HG02642 (cell line): ENCODE measurements at regions not wholly inside any gene's neighbourhood (a gene's known extent, or its start where the extent isn't known, plus 50 kb on each side); places are given as distances from the start of the nearest gene placed in this dataset.
A peak's percentile ranks its signal among the peaks of the same experiment; 100 is the strongest.
"Not testable (repeated sequence)": the region's sequence is repeated elsewhere in the genome, so short reads cannot be mapped to it uniquely, and the experiment has no call there.

Experiments
- ATAC-seq: cut with Tn5 transposase; IDR thresholded peaks from one replicate; pipeline ENCODE4 v1.9.1; 2021; ENCODE audit warnings: mild to moderate bottlenecking; ENCODE audit not compliant: unreplicated experiment, poor library complexity

DNA sequence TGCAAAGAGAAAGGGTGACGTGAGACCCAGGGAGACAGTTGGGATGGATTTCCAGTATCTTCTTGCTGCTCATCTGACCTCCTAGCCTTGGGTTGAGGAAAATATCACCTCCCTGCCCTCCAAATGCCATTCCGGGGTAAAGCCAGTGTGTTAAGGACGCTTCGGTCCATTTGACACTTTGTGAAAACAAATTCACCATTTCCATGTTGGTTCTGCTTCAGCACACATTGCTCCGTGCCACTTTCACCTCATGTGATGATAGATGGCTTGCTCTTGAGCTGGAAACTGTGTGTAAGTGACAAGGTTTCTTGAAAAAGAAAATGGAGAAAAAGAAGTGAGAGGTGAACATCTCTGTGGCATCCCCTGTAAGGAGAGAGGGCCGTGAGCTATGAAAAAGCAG is 256.1 kb upstream of the PGRMC2 start:
- no peak for ATAC-seq

- ATAC-seq, result no peak
Measured at GRCh38 chr4:128542047-128542446, 254.4 kb upstream of the PGRMC2 start.

DNA sequence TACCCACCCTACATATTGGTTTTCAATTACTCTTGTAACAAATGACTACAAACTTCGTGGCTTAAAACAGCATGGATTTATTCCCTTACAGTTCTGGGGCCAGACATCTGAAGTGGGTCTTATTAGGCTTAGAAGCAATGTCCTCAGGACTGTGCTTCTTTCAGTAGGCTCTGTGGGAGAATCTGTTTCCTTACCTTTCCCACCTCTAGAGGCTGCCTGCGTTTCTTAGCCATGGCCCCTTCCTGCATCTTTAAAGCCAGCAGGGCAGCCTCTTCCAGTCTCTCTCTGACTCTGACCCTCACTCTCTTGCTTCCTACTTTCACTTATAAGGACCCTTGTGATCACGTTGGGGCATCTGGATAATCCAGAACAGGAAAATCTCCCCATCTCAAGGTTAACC is 252.5 kb upstream of the PGRMC2 start:
- ATAC-seq, result no peak

- ATAC-seq, result no peak
Measured at GRCh38 chr4:128538111-128538882, 250.7 kb upstream of the PGRMC2 start.

GRCh38 chr4:128536746-128537145 is 249.1 kb upstream of the PGRMC2 start:
- no peak for ATAC-seq

GRCh38 chr4:128535510-128535909 is 247.9 kb upstream of the PGRMC2 start:
- not testable (repeated sequence) for ATAC-seq

- no peak for ATAC-seq
Measured at GRCh38 chr4:128528793-128529553, 241.4 kb upstream of the PGRMC2 start.

DNA sequence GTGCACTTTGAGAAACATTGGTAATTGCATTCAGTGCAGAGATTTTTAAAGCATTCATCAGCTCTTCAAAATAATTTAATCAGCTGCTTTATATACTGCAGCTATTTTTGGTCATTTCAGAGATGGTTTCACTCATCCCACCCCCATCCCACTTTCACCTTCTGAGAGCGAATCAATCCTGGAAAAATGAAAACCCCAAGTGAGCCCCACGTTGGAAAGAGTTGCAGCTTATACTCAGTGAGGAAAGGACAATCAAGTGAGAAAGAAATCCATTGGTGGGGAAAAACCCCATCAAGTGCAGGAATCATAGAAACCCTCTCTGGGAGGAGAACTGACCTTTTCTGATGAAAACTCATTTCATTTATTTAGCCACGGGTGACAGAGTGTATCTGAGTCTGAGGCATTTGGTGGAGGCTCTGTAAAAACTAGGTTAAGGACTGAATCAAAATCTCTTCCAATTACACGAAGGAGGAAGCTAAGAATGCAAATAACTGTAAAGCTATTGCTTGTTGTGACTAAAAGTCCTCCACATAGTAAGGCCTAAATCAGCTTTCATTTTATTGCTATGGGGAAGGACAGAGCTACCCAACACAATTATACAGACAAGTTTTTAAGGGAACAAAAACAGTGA is 240.4 kb upstream of the PGRMC2 start:
- ATAC-seq, result no peak

- ATAC-seq, result no peak
Measured at GRCh38 chr4:128527351-128527750, 239.7 kb upstream of the PGRMC2 start.

DNA sequence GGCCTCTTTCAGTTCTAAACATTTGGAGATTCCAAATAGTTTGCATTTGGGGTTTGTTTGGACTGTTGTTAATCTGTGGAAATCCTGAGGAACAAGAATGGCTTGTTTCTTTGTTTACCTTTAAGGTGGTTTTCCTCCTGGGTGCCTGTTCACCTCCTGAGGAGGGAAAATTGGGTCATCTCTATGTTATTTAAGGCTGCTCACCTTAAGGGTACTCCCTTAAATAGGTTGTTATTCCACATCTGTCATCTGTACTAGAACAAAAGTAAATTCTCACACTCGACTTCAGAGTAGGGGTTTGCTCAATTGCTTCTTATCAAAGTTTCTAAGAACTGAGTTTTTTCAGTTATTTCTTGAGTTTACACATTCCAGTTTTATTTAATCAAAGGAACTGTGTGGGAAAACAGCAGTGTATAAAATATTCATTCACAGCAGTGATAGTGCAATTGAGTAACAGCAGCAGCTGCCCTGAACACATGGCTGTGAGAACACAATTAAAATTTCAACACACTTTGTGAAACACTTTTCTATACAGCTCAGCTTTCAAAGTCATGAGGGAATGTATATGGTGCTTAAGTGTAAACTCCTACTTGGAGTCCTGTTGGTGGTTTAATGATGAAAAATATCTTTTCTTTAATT is 238.5 kb upstream of the PGRMC2 start:
- ATAC-seq, result no peak

DNA sequence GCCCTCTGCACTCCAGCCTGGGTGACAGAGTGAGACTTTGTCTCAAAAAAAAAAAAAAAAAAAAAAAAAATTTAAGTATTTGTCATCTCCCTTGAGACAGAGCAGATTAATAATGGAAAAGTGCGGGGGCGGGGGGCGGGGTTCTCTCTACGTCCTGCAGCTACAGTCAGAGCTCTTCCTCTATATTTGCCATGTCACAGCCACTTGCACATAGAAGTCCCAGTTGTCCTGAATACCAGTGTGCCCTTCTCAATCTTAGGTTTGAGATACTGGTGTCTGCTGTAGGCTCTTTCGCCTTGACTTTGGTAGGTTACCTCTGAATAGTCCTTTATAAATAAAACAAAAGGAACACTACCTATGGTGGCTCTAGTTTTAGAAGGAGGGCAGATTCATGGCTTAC is 237.8 kb upstream of the PGRMC2 start:
- ATAC-seq, result no peak

DNA sequence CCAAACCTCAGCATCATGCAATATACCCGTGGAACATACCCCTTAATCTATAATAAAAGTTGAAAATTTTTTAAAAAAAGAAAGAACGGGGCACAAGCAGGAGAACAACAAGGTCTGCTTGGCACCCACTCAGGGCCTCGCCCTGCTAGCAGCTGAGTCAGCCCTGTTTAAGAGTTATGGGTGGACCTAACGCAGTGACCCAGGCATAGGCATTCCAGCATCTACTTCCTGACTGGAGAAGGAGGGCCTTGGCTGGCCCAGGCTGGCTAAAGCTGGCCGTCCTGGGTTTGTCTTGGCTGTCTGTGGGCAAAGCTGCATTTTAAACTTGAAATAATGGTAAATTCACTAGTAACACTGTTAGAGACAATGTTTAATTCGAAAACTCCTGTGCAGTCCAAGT is 236.7 kb upstream of the PGRMC2 start:
- no peak for ATAC-seq

DNA sequence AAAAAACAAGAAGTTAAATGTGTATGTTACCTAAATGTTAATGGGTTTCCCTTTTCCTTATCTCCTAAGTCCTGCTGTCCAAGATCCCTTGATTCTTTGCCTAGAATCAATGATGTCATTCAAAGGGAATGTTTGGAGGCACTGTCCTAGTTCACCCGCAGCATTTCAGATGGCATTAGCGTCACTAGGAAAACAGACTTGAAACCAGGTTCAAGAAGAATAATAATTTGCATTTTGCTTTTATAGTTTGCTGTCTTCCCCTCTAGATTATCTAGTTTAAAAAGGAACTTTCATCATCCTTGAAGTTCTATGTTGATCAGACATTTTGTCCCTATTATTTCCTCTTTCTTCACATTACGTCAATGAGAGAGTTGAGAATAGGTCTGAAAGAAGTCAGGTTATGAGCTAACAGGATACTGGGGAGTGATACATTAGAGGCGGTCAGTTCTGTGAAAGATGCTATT is 234.1 kb upstream of the PGRMC2 start:
- ATAC-seq, result no peak

DNA sequence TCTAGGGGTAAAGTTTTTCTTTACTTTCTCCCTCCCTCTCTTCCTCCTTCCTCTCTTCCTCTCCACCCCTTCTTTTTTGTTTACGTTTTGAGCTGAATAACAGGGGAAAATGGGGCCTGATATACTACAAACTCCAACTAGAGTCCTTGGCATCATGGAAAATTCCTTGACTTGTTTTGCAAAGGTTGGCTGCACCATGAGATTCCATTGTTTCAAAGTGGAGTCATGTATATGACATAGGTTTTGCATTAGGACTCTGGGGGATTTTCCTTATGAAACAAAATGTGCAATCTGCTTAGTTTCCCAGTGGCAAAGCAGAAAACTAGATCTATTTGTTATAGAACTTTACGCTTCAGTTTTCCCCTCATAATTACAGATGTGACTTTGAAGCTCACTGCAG is 233.5 kb upstream of the PGRMC2 start:
- ATAC-seq, result no peak

DNA sequence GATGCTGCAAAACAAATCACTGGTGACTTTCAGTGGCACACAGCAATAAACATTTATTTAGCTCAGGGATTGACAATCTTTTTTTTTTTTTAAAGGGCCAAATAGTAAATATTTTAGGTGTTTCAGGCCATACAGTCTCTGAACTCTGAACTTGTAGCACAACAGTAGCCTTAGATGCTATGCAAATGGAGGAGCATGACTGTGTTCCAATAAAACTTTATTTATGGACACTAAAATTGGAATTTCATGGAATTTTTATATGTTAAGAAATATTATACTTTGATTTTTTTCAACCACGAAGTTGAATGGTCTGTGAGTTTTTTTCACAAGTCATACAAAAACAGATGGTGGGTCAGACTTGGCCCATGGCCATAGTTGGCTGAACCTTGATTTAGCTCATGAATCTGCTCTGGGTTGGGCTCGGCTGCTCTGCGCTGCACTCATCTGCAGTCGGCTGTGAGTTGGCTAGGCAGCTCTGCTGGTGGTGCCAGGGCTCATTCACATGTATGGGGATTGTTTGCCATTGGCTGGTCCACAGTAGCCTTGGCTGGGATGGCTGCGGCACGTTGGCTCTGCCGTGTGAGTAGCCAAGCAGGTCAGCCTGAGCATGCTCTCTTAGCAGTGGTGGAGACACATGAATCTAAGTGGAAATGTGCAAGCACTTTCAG is 231.7 kb upstream of the PGRMC2 start:
- ATAC-seq, result no peak

- ATAC-seq, result peak; percentile 98
Measured at GRCh38 chr4:128517739-128518510, 230.3 kb upstream of the PGRMC2 start.

GRCh38 chr4:128517096-128517738 is 229.6 kb upstream of the PGRMC2 start:
- ATAC-seq, result peak; percentile 0

GRCh38 chr4:128516301-128516969 is 228.8 kb upstream of the PGRMC2 start:
- peak; percentile 41 for ATAC-seq
